ENCODE measurements at regions not wholly inside any gene's neighbourhood (a gene's known extent, or its start where the extent isn't known, plus 50 kb on each side); places are given as distances from the start of the nearest gene placed in this dataset. TPM values are rescaled to one million over a fixed set of nuclear protein-coding genes. Genes with fewer than 3 reads are reported as not detected.
"Not testable (repeated sequence)": the region's sequence is repeated elsewhere in the genome, so short reads cannot be mapped to it uniquely, and the experiment has no call there.

DNA sequence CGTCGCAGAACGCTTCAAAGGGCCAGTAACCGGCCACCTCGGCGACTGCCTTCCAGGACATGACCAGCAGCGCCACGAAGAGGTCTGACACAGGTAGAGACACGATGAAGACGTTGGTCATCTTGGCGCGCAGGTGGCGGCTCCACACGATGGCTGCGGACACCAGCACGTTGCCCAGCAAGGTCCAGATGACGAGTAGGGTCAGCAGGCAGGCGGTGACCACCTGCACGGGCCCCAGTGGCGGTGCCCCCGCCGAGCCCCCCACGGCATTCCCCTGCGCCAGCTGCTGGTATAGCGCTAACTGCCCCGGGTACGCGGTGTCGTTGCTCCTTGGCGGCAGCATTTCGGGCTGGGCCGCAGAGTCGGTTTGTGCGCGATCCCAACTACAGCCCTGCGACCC lies 2994.1 kb downstream of the RPIA start:
- not testable (repeated sequence) for H3K4me3 ChIP-seq (ENCODE audit: low read depth, low read length); DNase-seq (ENCODE audit: low read depth)

GRCh38 chr2:91686046-91686445 lies 2994.6 kb downstream of the RPIA start:
- H3K4me3 ChIP-seq (ENCODE audit: low read depth, low read length); DNase-seq (ENCODE audit: low read depth): not testable (repeated sequence)

Small RNA genes in the stretch of these regions (small RNA-seq; reads per million reads assigned to genes)
- gene AC233266.1 = not detected
- gene RNA5SP100 = not detected

All from fibroblast of the aortic adventitia (primary cell).